SK-N-SH (cell line): ENCODE measurements at regions not wholly inside any gene's neighbourhood (a gene's known extent, or its start where the extent isn't known, plus 50 kb on each side); places are given as distances from the start of the nearest gene placed in this dataset.

Source experiments
- CTCF ChIA-PET: fragments of 300-600, 350-600 bp; formaldehyde crosslinking; extraction: SDS; loops from one replicate; lab custom pipeline; 2021; lab: Yijun Ruan, JAX
- POLR2A ChIA-PET: fragments of 350-600 bp; sonication (Branson Sonifier 250); formaldehyde crosslinking; extraction: SDS; loops from one replicate; lab custom pipeline; 2020; ENCODE audit warnings: antibody characterized with exemption, inconsistent platforms; lab: Yijun Ruan, JAX
- DNase-seq: peaks from one replicate; pipeline ENCODE4 v3.0.0; 2012
- H2AFZ ChIP-seq: fragments of 200-600 bp; sonication (generic); 2 replicates; pipeline ENCODE4 v1.8.1; 2016; ENCODE audit warnings: antibody characterized with exemption, mild to moderate bottlenecking, low read depth
- H3F3A ChIP-seq: fragments of 200-600 bp; sonication (generic); replicated peaks from 2 replicates; pipeline ENCODE3; 2016; ENCODE audit warnings: antibody characterized with exemption, mild to moderate bottlenecking; ENCODE audit not compliant: insufficient read depth
- H3K27ac ChIP-seq, 2 experiments: fragments of 200-500 bp in 1 of 2; fragments of 200-600 bp in 1 of 2; sonication (Bioruptor generic) in 1 of 2; sonication (generic), shearing (Covaris generic) in 1 of 2; 2 replicates each; pipeline versions ENCODE4 v1.5.1 to v1.6.1; 2014 to 2016; ENCODE audit warnings: low read depth in 2 of 2, inconsistent platforms in 1 of 2, low read length in 1 of 2, mild to moderate bottlenecking in 1 of 2, mixed read lengths in 1 of 2
- H3K27me3 ChIP-seq: fragments of 200-600 bp; sonication (generic), shearing (Covaris generic); 2 replicates; pipeline ENCODE4 v1.6.1; 2016; ENCODE audit warnings: mixed run types; ENCODE audit not compliant: insufficient read depth
- H3K36me3 ChIP-seq, 2 experiments: fragments of 200-500 bp in 1 of 2; fragments of 200-600 bp in 1 of 2; sonication (Bioruptor generic) in 1 of 2; sonication (generic) in 1 of 2; replicated peaks in 1 of 2; 2 replicates each; pipeline versions ENCODE3 to v1.5.1; 2014 to 2016; ENCODE audit warnings: low read length in 1 of 2, mild to moderate bottlenecking in 1 of 2; ENCODE audit not compliant: insufficient read depth in 2 of 2, control insufficient read depth in 1 of 2
- H3K4me1 ChIP-seq, 2 experiments: fragments of 200-500 bp in 1 of 2; fragments of 200-600 bp in 1 of 2; sonication (Bioruptor generic) in 1 of 2; sonication (generic), shearing (Covaris generic) in 1 of 2; 2 replicates each; pipeline versions ENCODE4 v1.5.1 to v1.6.1; 2014 to 2016; ENCODE audit warnings: low read depth in 1 of 2, low read length in 1 of 2, mixed run types in 1 of 2; ENCODE audit not compliant: insufficient read depth in 2 of 2, control insufficient read depth in 1 of 2
- H3K4me2 ChIP-seq: fragments of 200-600 bp; sonication (generic), shearing (Covaris generic); 2 replicates; pipeline ENCODE4 v1.6.1; 2017; ENCODE audit warnings: mixed run types
- H3K4me3 ChIP-seq, 2 experiments: fragments of 200-500 bp in 1 of 2; fragments of 200-600 bp in 1 of 2; sonication (Bioruptor generic) in 1 of 2; sonication (generic), shearing (Covaris generic) in 1 of 2; 2 replicates each; pipeline versions ENCODE4 v1.5.1 to v1.8.1; 2014 to 2016; ENCODE audit warnings: low read depth in 2 of 2, inconsistent platforms in 1 of 2, low read length in 1 of 2, mild to moderate bottlenecking in 1 of 2, mixed read lengths in 1 of 2, moderate library complexity in 1 of 2
- H3K79me2 ChIP-seq: fragments of 200-600 bp; sonication (generic); 2 replicates; pipeline ENCODE4 v1.8.1; 2017; ENCODE audit warnings: mild to moderate bottlenecking; ENCODE audit not compliant: insufficient read depth
- H3K9ac ChIP-seq: fragments of 200-600 bp; sonication (generic); 2 replicates; pipeline ENCODE4 v1.6.1; 2017; ENCODE audit warnings: mixed run types
- H3K9me2 ChIP-seq: fragments of 200-600 bp; sonication (generic); 2 replicates; pipeline ENCODE4 v1.6.1; 2017; ENCODE audit warnings: mixed run types
- H3K9me3 ChIP-seq: fragments of 200-600 bp; sonication (generic); 2 replicates; pipeline ENCODE4 v1.6.1; 2017; ENCODE audit warnings: mixed run types, mild to moderate bottlenecking, moderate library complexity
- H4K20me1 ChIP-seq: fragments of 200-600 bp; sonication (generic); 2 replicates; pipeline ENCODE4 v1.6.1; 2017; ENCODE audit warnings: mild to moderate bottlenecking, mixed run types; ENCODE audit not compliant: insufficient read depth
- CHD2 ChIP-seq: fragments of 150-350 bp; IDR thresholded peaks from 2 replicates; pipeline ENCODE4 v1.6.1; 2018; ENCODE audit warnings: low read length; ENCODE audit not compliant: partially characterized antibody
- ELF1 ChIP-seq: IDR thresholded peaks from 2 replicates; pipeline ENCODE4 v1.4.0; 2012
- EP300 ChIP-seq, 2 experiments: IDR thresholded peaks; 2 replicates each; pipeline versions ENCODE4 v1.4.0 to v1.6.1; 2012; ENCODE audit warnings: borderline replicate concordance in 1 of 2, low read depth in 1 of 2, low read length in 1 of 2
- EZH2phosphoT487 ChIP-seq: fragments of 200-600 bp; sonication (generic); IDR thresholded peaks from 2 replicates; pipeline ENCODE4 v1.6.1; 2017; ENCODE audit warnings: low read depth, mixed run types, mild to moderate bottlenecking, antibody characterized with exemption, moderate library complexity, borderline replicate concordance
- FOSL2 ChIP-seq: IDR thresholded peaks from 2 replicates; pipeline ENCODE4 v1.4.0; 2012; ENCODE audit warnings: low read depth, mild to moderate bottlenecking, moderate library complexity, borderline replicate concordance
- GATA2 ChIP-seq: sonication (generic); formaldehyde crosslinking; IDR thresholded peaks from 2 replicates; pipeline ENCODE4 v1.5.0; 2020; ENCODE audit warnings: mild to moderate bottlenecking, missing genetic modification reagents
- JUND ChIP-seq: IDR thresholded peaks from 2 replicates; pipeline ENCODE4 v1.4.0; 2012
- MEF2A ChIP-seq: IDR thresholded peaks from 2 replicates; pipeline ENCODE4 v1.4.0; 2012; ENCODE audit warnings: low read depth, borderline replicate concordance
- MXI1 ChIP-seq: IDR thresholded peaks from 2 replicates; pipeline ENCODE4 v1.6.1; 2012; ENCODE audit warnings: mild to moderate bottlenecking, low read depth, low read length, improper control_type of control experiment
- NFIC ChIP-seq: IDR thresholded peaks from 2 replicates; pipeline ENCODE4 v1.4.0; 2012; ENCODE audit warnings: borderline replicate concordance
- NRF1 ChIP-seq: IDR thresholded peaks from 2 replicates; pipeline ENCODE4 v1.6.1; 2012; ENCODE audit warnings: low read depth, mild to moderate bottlenecking, low read length
- POLR2AphosphoS5 ChIP-seq: IDR thresholded peaks from 2 replicates; pipeline ENCODE4 v1.6.1; 2012; ENCODE audit warnings: low read depth, low read length
- RCOR1 ChIP-seq: fragments of 150-350 bp; IDR thresholded peaks from 2 replicates; pipeline ENCODE4 v1.6.1; 2017; ENCODE audit warnings: antibody characterized with exemption, low read length
- RFX5 ChIP-seq: IDR thresholded peaks from 2 replicates; pipeline ENCODE4 v1.6.1; 2012; ENCODE audit warnings: mild to moderate bottlenecking, improper control_type of control experiment, low read length
- SMC3 ChIP-seq: IDR thresholded peaks from 2 replicates; pipeline ENCODE4 v1.6.1; 2012; ENCODE audit warnings: low read depth, low read length, improper control_type of control experiment
- TAF1 ChIP-seq: IDR thresholded peaks from 2 replicates; pipeline ENCODE4 v1.6.1; 2012; ENCODE audit warnings: low read depth, mild to moderate bottlenecking, low read length, moderate library complexity, borderline replicate concordance
- TEAD4 ChIP-seq: IDR thresholded peaks from 2 replicates; pipeline ENCODE4 v1.4.0; 2012; ENCODE audit warnings: mild to moderate bottlenecking, borderline replicate concordance; ENCODE audit not compliant: insufficient read depth
- YY1 ChIP-seq: IDR thresholded peaks from 2 replicates; pipeline ENCODE4 v1.4.0; 2012; ENCODE audit warnings: low read depth, mild to moderate bottlenecking
- WGBS: methylation state at CpG from one replicate; pipeline ENCODE4 v1.1.6; 2017; ENCODE audit warnings: low lambda C conversion rate; 5-methylcytosine and 5-hydroxymethylcytosine counted together
- TF ChIP-seq, protein P1 (sequence below): IDR thresholded peaks from 2 replicates; pipeline ENCODE4 v1.4.0; 2012; ENCODE audit warnings: low read depth, borderline replicate concordance
- TF ChIP-seq, protein P2 (sequence below): IDR thresholded peaks from 2 replicates; pipeline ENCODE4 v1.4.0; 2012; ENCODE audit warnings: low read depth, borderline replicate concordance
- TF ChIP-seq, protein P3 (sequence below): fragments of 150-350 bp; IDR thresholded peaks from 2 replicates; pipeline ENCODE4 v1.6.1; 2016; ENCODE audit warnings: mild to moderate bottlenecking, low read depth, low read length
- TF ChIP-seq, protein P4 (sequence below): IDR thresholded peaks from 2 replicates; pipeline ENCODE4; 2012

DNA sequence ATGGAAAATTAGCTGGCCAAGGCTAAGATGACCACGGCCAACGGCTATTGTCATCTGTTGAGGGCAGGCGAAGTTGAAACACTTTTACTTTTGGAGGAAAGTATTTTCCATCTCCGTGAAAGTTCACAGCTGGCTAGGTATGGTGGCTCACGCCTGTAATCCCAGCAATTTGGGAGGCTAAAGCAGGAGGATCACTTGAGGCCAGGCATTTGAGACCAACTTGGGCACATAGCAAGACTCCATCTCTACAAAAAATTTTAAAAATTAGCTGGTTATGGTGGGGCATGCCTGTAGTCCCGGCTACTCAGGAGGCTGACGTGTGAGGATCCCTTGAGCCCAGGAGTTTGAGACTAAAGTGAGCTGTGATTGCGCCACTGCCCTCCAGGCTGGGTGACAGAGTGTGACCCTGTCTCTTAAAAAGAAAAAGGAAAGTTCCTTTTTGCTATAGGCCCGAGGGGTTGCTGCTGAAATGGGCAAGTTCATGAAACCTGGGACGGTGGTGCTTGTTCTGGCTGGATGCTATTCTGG lies 85.5 kb upstream of the MKLN1 start:
- Histone ChIP-seq H3F3A (peaks cover 5% of the 10 kb centered on the region), H2AFZ (no peak overlapping the region), H3K27me3 (no peaks in the 10 kb centered on the region), H3K36me3 (no peaks in the 10 kb centered on the region), H3K79me2 (no peaks in the 10 kb centered on the region), H3K9me3 (no peaks in the 10 kb centered on the region), H4K20me1 (no peaks in the 10 kb centered on the region), H3K4me3 (no peak overlapping the region), H3K9me2 (no peaks in the 10 kb centered on the region), H3K4me2 (no peak overlapping the region), H3K4me1 (peaks cover 0 to 17% of the 10 kb centered on the region in 2 experiments; a peak in 3 of 4 replicates), H3K9ac (no peak overlapping the region), H3K27ac (no peak overlapping the region)
- POLR2A ChIA-PET: no interaction called here
- no peak for DNase-seq
- CTCF ChIA-PET: no interaction called here
- TF ChIP-seq YY1 (no peak), RCOR1 (no peak), TAF1 (no peak), EZH2phosphoT487 (no peak), SMC3 (no peak)
- 93% methylated on average over 10 of the region's 10 CpGs for WGBS

DNA sequence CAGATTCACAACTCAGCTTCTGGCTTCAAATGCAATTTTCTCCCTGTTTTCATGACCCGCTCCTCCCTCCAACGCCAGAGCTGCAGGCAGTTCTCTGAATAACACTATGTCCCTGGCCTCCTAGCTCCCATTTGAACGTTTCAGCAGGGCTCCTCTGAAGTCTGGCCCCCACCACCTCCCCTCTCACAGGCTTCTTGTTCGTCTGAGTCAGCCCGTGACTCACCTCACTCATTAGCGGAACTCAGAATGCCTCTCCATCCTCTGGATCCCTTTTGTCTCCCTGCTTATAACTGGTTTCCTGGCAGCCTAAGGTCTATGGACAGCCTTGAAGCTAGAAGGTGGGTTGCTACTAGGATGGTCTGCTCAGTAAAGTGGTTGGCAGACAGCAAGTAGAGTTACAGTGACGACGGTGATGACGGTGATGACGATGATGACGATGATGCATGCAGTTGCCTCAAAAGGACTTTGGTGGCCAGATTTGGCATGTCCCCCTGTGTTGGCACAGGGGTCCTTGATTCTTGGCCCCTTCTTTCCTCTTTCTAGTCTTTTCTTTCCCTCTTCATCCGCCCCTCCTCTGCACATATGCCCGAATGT lies 83.3 kb upstream of the MKLN1 start:
- Histone ChIP-seq H3F3A (peaks cover 14% of the 10 kb centered on the region), H3K27me3 (no peaks in the 10 kb centered on the region), H3K79me2 (no peaks in the 10 kb centered on the region), H3K9me3 (no peaks in the 10 kb centered on the region), H3K4me3 (no peak overlapping the region), H3K36me3 (no peaks in the 10 kb centered on the region), H3K4me1 (peaks cover 0 to 9% of the 10 kb centered on the region in 2 experiments; a peak in 3 of 4 replicates), H2AFZ (peak overlapping the region; percentile 49; the same call in 1 of the 2 replicates), H3K9ac (peak overlapping the region; percentile 26; the same call in 1 of the 2 replicates), H4K20me1 (no peaks in the 10 kb centered on the region), H3K9me2 (no peaks in the 10 kb centered on the region), H3K27ac (peak overlapping the region in 1 of 2 experiments; percentile 92; a peak in 2 of 4 replicates), H3K4me2 (peak overlapping the region; percentile 47)
- ChIA-PET POLR2A (no interaction called here), CTCF (interaction anchor here (0.8 kb wide), 1 partner anchor 174 kb away, joined by 3 read pairs; no protein-coding TSS in a partner anchor)
- DNase-seq: peak; percentile 37
- 44% methylated on average over 13 of the region's 13 CpGs for WGBS
- TF ChIP-seq YY1 (no peak), FOSL2 (peak; percentile 100), NFIC (peak; percentile 51; the same call in 1 of the 2 replicates), TEAD4 (peak; percentile 55), EP300 (IDR thresholded peaks at IDR 0.05; ENCODE audit: borderline replicate concordance in 1 of 2, low read depth in 1 of 2, low read length in 1 of 2) (peak in 1 of 2 experiments; percentile 73; a peak in 1 of 4 replicates), POLR2AphosphoS5 (peak; percentile 62; the same call in 1 of the 2 replicates), EZH2phosphoT487 (no peak), JUND (peak; percentile 98), TAF1 (no peak; the same call in 1 of the 2 replicates), CHD2 (no peak), NRF1 (no peak), ELF1 (no peak; the same call in 1 of the 2 replicates), MEF2A (no peak), RFX5 (no peak), MXI1 (no peak), RCOR1 (no peak), GATA2 (CRISPR knock-in tag) (no peak)
- TF ChIP-seq, protein P1, sequence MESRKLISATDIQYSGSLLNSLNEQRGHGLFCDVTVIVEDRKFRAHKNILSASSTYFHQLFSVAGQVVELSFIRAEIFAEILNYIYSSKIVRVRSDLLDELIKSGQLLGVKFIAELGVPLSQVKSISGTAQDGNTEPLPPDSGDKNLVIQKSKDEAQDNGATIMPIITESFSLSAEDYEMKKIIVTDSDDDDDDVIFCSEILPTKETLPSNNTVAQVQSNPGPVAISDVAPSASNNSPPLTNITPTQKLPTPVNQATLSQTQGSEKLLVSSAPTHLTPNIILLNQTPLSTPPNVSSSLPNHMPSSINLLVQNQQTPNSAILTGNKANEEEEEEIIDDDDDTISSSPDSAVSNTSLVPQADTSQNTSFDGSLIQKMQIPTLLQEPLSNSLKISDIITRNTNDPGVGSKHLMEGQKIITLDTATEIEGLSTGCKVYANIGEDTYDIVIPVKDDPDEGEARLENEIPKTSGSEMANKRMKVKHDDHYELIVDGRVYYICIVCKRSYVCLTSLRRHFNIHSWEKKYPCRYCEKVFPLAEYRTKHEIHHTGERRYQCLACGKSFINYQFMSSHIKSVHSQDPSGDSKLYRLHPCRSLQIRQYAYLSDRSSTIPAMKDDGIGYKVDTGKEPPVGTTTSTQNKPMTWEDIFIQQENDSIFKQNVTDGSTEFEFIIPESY: no peak
- TF ChIP-seq, protein P2, sequence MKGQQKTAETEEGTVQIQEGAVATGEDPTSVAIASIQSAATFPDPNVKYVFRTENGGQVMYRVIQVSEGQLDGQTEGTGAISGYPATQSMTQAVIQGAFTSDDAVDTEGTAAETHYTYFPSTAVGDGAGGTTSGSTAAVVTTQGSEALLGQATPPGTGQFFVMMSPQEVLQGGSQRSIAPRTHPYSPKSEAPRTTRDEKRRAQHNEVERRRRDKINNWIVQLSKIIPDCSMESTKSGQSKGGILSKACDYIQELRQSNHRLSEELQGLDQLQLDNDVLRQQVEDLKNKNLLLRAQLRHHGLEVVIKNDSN: no peak
- TF ChIP-seq, protein P3, sequence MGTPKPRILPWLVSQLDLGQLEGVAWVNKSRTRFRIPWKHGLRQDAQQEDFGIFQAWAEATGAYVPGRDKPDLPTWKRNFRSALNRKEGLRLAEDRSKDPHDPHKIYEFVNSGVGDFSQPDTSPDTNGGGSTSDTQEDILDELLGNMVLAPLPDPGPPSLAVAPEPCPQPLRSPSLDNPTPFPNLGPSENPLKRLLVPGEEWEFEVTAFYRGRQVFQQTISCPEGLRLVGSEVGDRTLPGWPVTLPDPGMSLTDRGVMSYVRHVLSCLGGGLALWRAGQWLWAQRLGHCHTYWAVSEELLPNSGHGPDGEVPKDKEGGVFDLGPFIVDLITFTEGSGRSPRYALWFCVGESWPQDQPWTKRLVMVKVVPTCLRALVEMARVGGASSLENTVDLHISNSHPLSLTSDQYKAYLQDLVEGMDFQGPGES: no peak
- TF ChIP-seq, protein P4, sequence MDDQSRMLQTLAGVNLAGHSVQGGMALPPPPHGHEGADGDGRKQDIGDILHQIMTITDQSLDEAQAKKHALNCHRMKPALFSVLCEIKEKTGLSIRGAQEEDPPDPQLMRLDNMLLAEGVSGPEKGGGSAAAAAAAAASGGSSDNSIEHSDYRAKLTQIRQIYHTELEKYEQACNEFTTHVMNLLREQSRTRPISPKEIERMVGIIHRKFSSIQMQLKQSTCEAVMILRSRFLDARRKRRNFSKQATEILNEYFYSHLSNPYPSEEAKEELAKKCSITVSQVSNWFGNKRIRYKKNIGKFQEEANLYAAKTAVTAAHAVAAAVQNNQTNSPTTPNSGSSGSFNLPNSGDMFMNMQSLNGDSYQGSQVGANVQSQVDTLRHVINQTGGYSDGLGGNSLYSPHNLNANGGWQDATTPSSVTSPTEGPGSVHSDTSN: peak; percentile 60
